ENCODE measurements at regions not wholly inside any gene's neighbourhood (a gene's known extent, or its start where the extent isn't known, plus 50 kb on each side); places are given as distances from the start of the nearest gene placed in this dataset.

GRCh38 chr11:105321696-105322095 is 182.1 kb upstream of the CARD18 start:
- Histone ChIP-seq H3K4me3 (ENCODE audit: low read depth, low read length) (no peak overlapping the region), H3K9me3 (ENCODE audit: control insufficient read depth in 2 of 2, low read length in 2 of 2) (no peaks in the 10 kb centered on the region), H3K27ac (ENCODE audit: insufficient read depth, low read length, poor library complexity, severe bottlenecking) (no peak overlapping the region), H3K36me3 (ENCODE audit: control insufficient read depth, insufficient read depth, low read length) (no peaks in the 10 kb centered on the region), H3K27me3 (ENCODE audit: control insufficient read depth, insufficient read depth, low read length) (no peaks in the 10 kb centered on the region), H3K4me1 (ENCODE audit: control insufficient read depth, insufficient read depth, low read length, poor library complexity, severe bottlenecking) (no peaks in the 10 kb centered on the region)
- Mint-ChIP-seq H3K9me3 (peaks cover 0 to 6% (median 0%) of the 10 kb centered on the region in 7 donors), H3K27me3 (peaks cover 7% of the 10 kb centered on the region), H3K27ac (no peak overlapping the region), H3K4me3 (no peak overlapping the region), H3K36me3 (no peaks in the 10 kb centered on the region), H3K4me1 (no peaks in the 10 kb centered on the region)
- DNase-seq: no peak
- ATAC-seq (ENCODE audit: low read depth in 2 of 2): no peak

GRCh38 chr11:105315287-105315686 is 175.7 kb upstream of the CARD18 start:
- DNase-seq (no peak), ATAC-seq (ENCODE audit: low read depth in 2 of 2) (peak in 1 of 2 donors; percentile 37)
- H3K4me1 ChIP-seq (ENCODE audit: control insufficient read depth, insufficient read depth, low read length, poor library complexity, severe bottlenecking): no peaks in the 10 kb centered on the region
- no peaks in the 10 kb centered on the region for H3K9me3 ChIP-seq (ENCODE audit: control insufficient read depth in 2 of 2, low read length in 2 of 2)
- H3K4me3 ChIP-seq (ENCODE audit: low read depth, low read length): no peak overlapping the region
- H3K27ac ChIP-seq (ENCODE audit: insufficient read depth, low read length, poor library complexity, severe bottlenecking): no peak overlapping the region
- Mint-ChIP-seq H3K36me3 (no peaks in the 10 kb centered on the region), H3K4me3 (no peak overlapping the region), H3K4me1 (no peaks in the 10 kb centered on the region), H3K27me3 (peaks cover 7% of the 10 kb centered on the region), H3K9me3 (no peaks in the 10 kb centered on the region), H3K27ac (no peak overlapping the region)
- no peaks in the 10 kb centered on the region for H3K36me3 ChIP-seq (ENCODE audit: control insufficient read depth, insufficient read depth, low read length)
- no peaks in the 10 kb centered on the region for H3K27me3 ChIP-seq (ENCODE audit: control insufficient read depth, insufficient read depth, low read length)

GRCh38 chr11:105312266-105312665 is 172.7 kb upstream of the CARD18 start:
- Histone ChIP-seq H3K27me3 (ENCODE audit: control insufficient read depth, insufficient read depth, low read length) (no peaks in the 10 kb centered on the region), H3K4me3 (ENCODE audit: low read depth, low read length) (no peak overlapping the region), H3K36me3 (ENCODE audit: control insufficient read depth, insufficient read depth, low read length) (no peaks in the 10 kb centered on the region), H3K9me3 (ENCODE audit: control insufficient read depth in 2 of 2, low read length in 2 of 2) (no peaks in the 10 kb centered on the region), H3K27ac (ENCODE audit: insufficient read depth, low read length, poor library complexity, severe bottlenecking) (no peak overlapping the region), H3K4me1 (ENCODE audit: control insufficient read depth, insufficient read depth, low read length, poor library complexity, severe bottlenecking) (no peaks in the 10 kb centered on the region)
- Mint-ChIP-seq H3K27ac (no peak overlapping the region), H3K4me1 (no peaks in the 10 kb centered on the region), H3K9me3 (no peaks in the 10 kb centered on the region), H3K27me3 (no peaks in the 10 kb centered on the region), H3K4me3 (no peak overlapping the region), H3K36me3 (no peaks in the 10 kb centered on the region)
- no peak for ATAC-seq (ENCODE audit: low read depth in 2 of 2)
- no peak for DNase-seq

GRCh38 chr11:105298630-105299029 is 159.1 kb upstream of the CARD18 start:
- H3K9me3 Mint-ChIP-seq: peaks cover 0 to 3% (median 0%) of the 10 kb centered on the region in 7 donors
- peaks cover 0 to 7% (median 2%) of the 10 kb centered on the region in 4 donors for H3K4me1 Mint-ChIP-seq
- H3K36me3 ChIP-seq (ENCODE audit: control insufficient read depth, insufficient read depth, low read length): no peaks in the 10 kb centered on the region
- no peak overlapping the region for H3K4me3 Mint-ChIP-seq
- no peaks in the 10 kb centered on the region for H3K4me1 ChIP-seq (ENCODE audit: control insufficient read depth, insufficient read depth, low read length, poor library complexity, severe bottlenecking)
- no peak overlapping the region for H3K27ac Mint-ChIP-seq
- no peak for ATAC-seq (ENCODE audit: low read depth in 2 of 2)
- no peaks in the 10 kb centered on the region for H3K27me3 ChIP-seq (ENCODE audit: control insufficient read depth, insufficient read depth, low read length)
- no peaks in the 10 kb centered on the region for H3K36me3 Mint-ChIP-seq
- H3K9me3 ChIP-seq (ENCODE audit: control insufficient read depth in 2 of 2, low read length in 2 of 2): no peaks in the 10 kb centered on the region
- H3K27me3 Mint-ChIP-seq: no peaks in the 10 kb centered on the region
- DNase-seq: no peak
- no peak overlapping the region for H3K4me3 ChIP-seq (ENCODE audit: low read depth, low read length)
- no peak overlapping the region for H3K27ac ChIP-seq (ENCODE audit: insufficient read depth, low read length, poor library complexity, severe bottlenecking)

- no peak for DNase-seq
- Mint-ChIP-seq H3K9me3 (peaks cover 0 to 5% (median 0%) of the 10 kb centered on the region in 7 donors), H3K4me1 (peaks cover 0 to 7% (median 2%) of the 10 kb centered on the region in 4 donors), H3K27me3 (no peaks in the 10 kb centered on the region), H3K36me3 (no peaks in the 10 kb centered on the region), H3K27ac (no peak overlapping the region), H3K4me3 (no peak overlapping the region)
- H3K27ac ChIP-seq (ENCODE audit: insufficient read depth, low read length, poor library complexity, severe bottlenecking): no peak overlapping the region
- no peaks in the 10 kb centered on the region for H3K27me3 ChIP-seq (ENCODE audit: control insufficient read depth, insufficient read depth, low read length)
- no peak for ATAC-seq (ENCODE audit: low read depth in 2 of 2)
- H3K4me3 ChIP-seq (ENCODE audit: low read depth, low read length): no peak overlapping the region
- H3K4me1 ChIP-seq (ENCODE audit: control insufficient read depth, insufficient read depth, low read length, poor library complexity, severe bottlenecking): no peaks in the 10 kb centered on the region
- no peaks in the 10 kb centered on the region for H3K9me3 ChIP-seq (ENCODE audit: control insufficient read depth in 2 of 2, low read length in 2 of 2)
- H3K36me3 ChIP-seq (ENCODE audit: control insufficient read depth, insufficient read depth, low read length): no peaks in the 10 kb centered on the region
Observed at GRCh38 chr11:105298174-105298573, 158.6 kb upstream of the CARD18 start.

GRCh38 chr11:105297463-105297862 is 157.9 kb upstream of the CARD18 start:
- H3K27ac ChIP-seq (ENCODE audit: insufficient read depth, low read length, poor library complexity, severe bottlenecking): no peak overlapping the region
- Mint-ChIP-seq H3K27ac (peak overlapping the region in 1 of 3 donors; percentile 18), H3K27me3 (no peaks in the 10 kb centered on the region), H3K36me3 (no peaks in the 10 kb centered on the region), H3K4me1 (peaks cover 0 to 7% (median 2%) of the 10 kb centered on the region in 4 donors), H3K9me3 (peaks cover 0 to 5% (median 0%) of the 10 kb centered on the region in 7 donors), H3K4me3 (no peak overlapping the region)
- H3K4me1 ChIP-seq (ENCODE audit: control insufficient read depth, insufficient read depth, low read length, poor library complexity, severe bottlenecking): no peaks in the 10 kb centered on the region
- no peak overlapping the region for H3K4me3 ChIP-seq (ENCODE audit: low read depth, low read length)
- H3K27me3 ChIP-seq (ENCODE audit: control insufficient read depth, insufficient read depth, low read length): no peaks in the 10 kb centered on the region
- DNase-seq (peak in 1 of 3 donors; percentile 8), ATAC-seq (ENCODE audit: low read depth in 2 of 2) (peak in 1 of 2 donors; percentile 55)
- H3K36me3 ChIP-seq (ENCODE audit: control insufficient read depth, insufficient read depth, low read length): no peaks in the 10 kb centered on the region
- no peaks in the 10 kb centered on the region for H3K9me3 ChIP-seq (ENCODE audit: control insufficient read depth in 2 of 2, low read length in 2 of 2)

- no peaks in the 10 kb centered on the region for H3K27me3 ChIP-seq (ENCODE audit: control insufficient read depth, insufficient read depth, low read length)
- no peak overlapping the region for H3K4me3 ChIP-seq (ENCODE audit: low read depth, low read length)
- Mint-ChIP-seq H3K4me3 (no peak overlapping the region), H3K4me1 (peaks cover 0 to 7% (median 2%) of the 10 kb centered on the region in 4 donors), H3K36me3 (no peaks in the 10 kb centered on the region), H3K27me3 (no peaks in the 10 kb centered on the region), H3K9me3 (peaks cover 0 to 5% (median 0%) of the 10 kb centered on the region in 7 donors), H3K27ac (no peak overlapping the region)
- no peaks in the 10 kb centered on the region for H3K36me3 ChIP-seq (ENCODE audit: control insufficient read depth, insufficient read depth, low read length)
- H3K27ac ChIP-seq (ENCODE audit: insufficient read depth, low read length, poor library complexity, severe bottlenecking): no peak overlapping the region
- no peaks in the 10 kb centered on the region for H3K9me3 ChIP-seq (ENCODE audit: control insufficient read depth in 2 of 2, low read length in 2 of 2)
- DNase-seq (no peak), ATAC-seq (ENCODE audit: low read depth in 2 of 2) (no peak)
- no peaks in the 10 kb centered on the region for H3K4me1 ChIP-seq (ENCODE audit: control insufficient read depth, insufficient read depth, low read length, poor library complexity, severe bottlenecking)
Observed at GRCh38 chr11:105296806-105297205, 157.2 kb upstream of the CARD18 start.

- Histone ChIP-seq H3K4me3 (ENCODE audit: low read depth, low read length) (no peak overlapping the region), H3K36me3 (ENCODE audit: control insufficient read depth, insufficient read depth, low read length) (no peaks in the 10 kb centered on the region), H3K27me3 (ENCODE audit: control insufficient read depth, insufficient read depth, low read length) (no peaks in the 10 kb centered on the region), H3K4me1 (ENCODE audit: control insufficient read depth, insufficient read depth, low read length, poor library complexity, severe bottlenecking) (no peaks in the 10 kb centered on the region), H3K9me3 (ENCODE audit: control insufficient read depth in 2 of 2, low read length in 2 of 2) (no peaks in the 10 kb centered on the region), H3K27ac (ENCODE audit: insufficient read depth, low read length, poor library complexity, severe bottlenecking) (no peak overlapping the region)
- H3K27ac Mint-ChIP-seq: no peak overlapping the region
- H3K4me3 Mint-ChIP-seq: no peak overlapping the region
- H3K4me1 Mint-ChIP-seq: peaks cover 0 to 7% (median 2%) of the 10 kb centered on the region in 4 donors
- ATAC-seq (ENCODE audit: low read depth in 2 of 2) (no peak), DNase-seq (no peak)
- H3K27me3 Mint-ChIP-seq: no peaks in the 10 kb centered on the region
- H3K36me3 Mint-ChIP-seq: no peaks in the 10 kb centered on the region
- H3K9me3 Mint-ChIP-seq: peaks cover 0 to 5% (median 0%) of the 10 kb centered on the region in 7 donors
Observed at GRCh38 chr11:105296386-105296785, 156.8 kb upstream of the CARD18 start.
